ENCODE measurements at regions not wholly inside any gene's neighbourhood (a gene's known extent, or its start where the extent isn't known, plus 50 kb on each side); places are given as distances from the start of the nearest gene placed in this dataset.
A peak's percentile ranks its signal among the peaks of the same experiment; 100 is the strongest.

DNA sequence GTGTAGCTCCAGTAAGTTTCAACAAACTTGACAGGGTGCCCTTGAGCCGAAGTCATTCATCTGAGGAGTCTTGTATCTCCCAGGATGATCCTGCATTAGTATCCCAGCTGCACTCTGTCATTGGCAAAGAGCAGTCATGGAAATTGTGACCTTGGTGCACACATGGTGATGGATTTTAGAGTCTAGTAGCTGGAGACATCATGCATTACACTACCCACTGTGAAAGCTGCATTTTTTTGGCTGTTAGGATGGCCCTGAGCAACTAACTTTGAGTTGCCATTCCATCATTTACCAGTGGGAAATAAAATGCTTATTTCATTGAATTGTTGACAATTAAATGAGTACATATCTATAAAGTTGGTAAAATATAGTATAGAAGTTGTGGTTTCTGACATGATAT lies 552.6 kb upstream of the CBLB start:
- POLR2A ChIA-PET: no interaction called here
- Histone ChIP-seq H3K4me3 (ENCODE audit: low read depth, low read length) (no peak overlapping the region), H3K9me3 (ENCODE audit: control insufficient read depth, insufficient read depth, low read length) (no peaks in the 10 kb centered on the region), H3K27ac (ENCODE audit: low read depth, low read length) (no peak overlapping the region), H3K27me3 (ENCODE audit: control insufficient read depth, insufficient read depth, low read length) (no peaks in the 10 kb centered on the region)
- DNase-seq (ENCODE audit: low read depth, low spot score): no peak
- CTCF ChIA-PET: interaction anchor here (0.5 kb wide), 1 partner anchor 164 kb away, joined by 5 read pairs; no protein-coding TSS in a partner anchor
- TF ChIP-seq CTCF (IDR thresholded peaks at IDR 0.05; ENCODE audit: low read depth, low read length): no peak

- TF ChIP-seq CTCF (IDR thresholded peaks at IDR 0.05; ENCODE audit: low read depth, low read length): no peak
- POLR2A ChIA-PET: no interaction called here
- no peaks in the 10 kb centered on the region for H3K27me3 ChIP-seq (ENCODE audit: control insufficient read depth, insufficient read depth, low read length)
- H3K9me3 ChIP-seq (ENCODE audit: control insufficient read depth, insufficient read depth, low read length): no peaks in the 10 kb centered on the region; the same call in 1 of the 2 replicates
- no peak overlapping the region for H3K27ac ChIP-seq (ENCODE audit: low read depth, low read length)
- no peak overlapping the region for H3K4me3 ChIP-seq (ENCODE audit: low read depth, low read length)
- DNase-seq (ENCODE audit: low read depth, low spot score): no peak
- CTCF ChIA-PET: no interaction called here
Observed at GRCh38 chr3:106421909-106422308, 553.1 kb upstream of the CBLB start.

DNA sequence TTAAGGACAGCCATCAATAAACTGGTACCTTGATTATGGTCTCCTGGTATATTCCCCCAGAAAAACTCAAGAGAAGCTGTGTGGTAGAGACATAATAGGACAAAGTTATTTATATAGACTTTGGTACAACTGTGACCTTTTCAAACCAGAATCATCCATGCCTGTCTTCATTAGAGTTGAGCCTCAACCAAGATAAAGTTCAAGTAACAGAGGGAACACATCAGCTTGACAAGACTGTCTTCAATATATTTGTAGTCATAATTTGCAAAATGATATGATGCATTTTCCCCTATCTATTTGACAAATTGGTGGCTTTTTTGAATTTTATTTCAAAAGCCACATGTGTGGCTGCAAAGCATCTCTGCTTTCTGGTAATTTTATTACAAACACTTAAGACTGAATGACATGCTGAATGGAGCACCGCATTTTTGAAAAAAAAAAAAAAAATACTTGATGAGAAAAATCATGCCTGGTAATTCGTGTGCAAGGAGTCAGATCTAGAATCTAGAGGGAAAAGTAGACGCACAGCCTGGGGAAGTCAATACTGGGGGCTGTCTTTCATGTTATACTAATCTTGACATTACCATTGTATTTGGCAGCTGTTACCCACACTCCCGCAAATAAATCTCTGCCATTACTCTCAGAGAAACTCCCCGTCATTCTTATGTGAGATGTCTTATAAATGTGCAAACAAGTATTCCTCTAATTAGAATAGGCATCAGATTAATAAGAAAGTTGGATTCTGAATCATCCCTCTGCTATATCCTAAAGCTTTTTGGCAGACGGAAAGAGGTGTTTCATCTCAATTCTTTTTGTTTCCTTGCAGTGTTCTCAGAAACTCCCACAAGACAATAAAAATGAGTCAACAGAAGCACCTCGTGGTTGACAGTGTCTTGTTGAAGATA lies 554.8 kb upstream of the CBLB start:
- no peak for TF ChIP-seq CTCF (IDR thresholded peaks at IDR 0.05; ENCODE audit: low read depth, low read length)
- POLR2A ChIA-PET: no interaction called here
- CTCF ChIA-PET: no interaction called here
- Histone ChIP-seq H3K27me3 (ENCODE audit: control insufficient read depth, insufficient read depth, low read length) (no peaks in the 10 kb centered on the region), H3K9me3 (ENCODE audit: control insufficient read depth, insufficient read depth, low read length) (no peaks in the 10 kb centered on the region; the same call in 1 of the 2 replicates), H3K4me3 (ENCODE audit: low read depth, low read length) (no peak overlapping the region), H3K27ac (ENCODE audit: low read depth, low read length) (no peak overlapping the region)
- DNase-seq (ENCODE audit: low read depth, low spot score): no peak

DNA sequence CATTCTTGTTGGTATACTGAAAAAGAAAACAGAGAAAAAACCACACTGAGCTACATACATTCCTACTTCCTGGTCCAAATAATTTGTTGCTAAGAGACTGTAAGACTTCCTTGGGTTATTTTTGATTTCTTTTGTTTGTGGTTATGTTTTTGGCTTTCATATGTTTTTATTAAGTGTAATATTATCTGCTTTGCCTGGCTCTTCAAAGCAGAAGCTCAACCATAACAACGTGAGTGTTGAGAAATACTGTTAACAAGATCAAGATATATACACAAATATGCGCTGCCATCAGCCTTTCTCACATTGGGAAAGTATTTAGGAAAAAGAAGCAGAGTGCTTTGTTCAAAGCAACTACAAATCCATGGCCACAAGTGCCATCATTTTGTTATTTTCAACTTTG lies 556.2 kb upstream of the CBLB start:
- no peak for TF ChIP-seq CTCF (IDR thresholded peaks at IDR 0.05; ENCODE audit: low read depth, low read length)
- DNase-seq (ENCODE audit: low read depth, low spot score): peak; percentile 62
- Histone ChIP-seq H3K27ac (ENCODE audit: low read depth, low read length) (no peak overlapping the region), H3K27me3 (ENCODE audit: control insufficient read depth, insufficient read depth, low read length) (no peaks in the 10 kb centered on the region), H3K4me3 (ENCODE audit: low read depth, low read length) (no peak overlapping the region), H3K9me3 (ENCODE audit: control insufficient read depth, insufficient read depth, low read length) (no peaks in the 10 kb centered on the region; the same call in 1 of the 2 replicates)
- POLR2A ChIA-PET: no interaction called here
- CTCF ChIA-PET: no interaction called here

DNA sequence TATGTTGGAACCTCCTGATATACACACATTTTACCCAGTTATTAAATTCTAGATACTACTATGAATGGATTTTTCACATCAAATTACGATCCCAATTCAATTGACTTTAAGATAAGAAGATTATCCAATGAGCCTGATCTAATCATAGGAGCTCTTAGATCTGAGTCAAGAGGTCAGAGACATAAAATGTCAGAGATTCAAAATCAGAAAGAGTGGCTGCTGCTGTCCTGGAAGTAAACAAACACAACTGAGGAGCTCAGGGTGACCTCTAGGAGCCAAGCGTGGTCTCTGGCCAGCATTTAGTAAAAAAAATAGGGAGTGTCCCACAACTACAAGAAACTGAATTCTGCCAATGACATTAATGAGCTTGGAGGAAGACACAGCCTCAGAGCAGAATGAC lies 557.1 kb upstream of the CBLB start:
- TF ChIP-seq CTCF (IDR thresholded peaks at IDR 0.05; ENCODE audit: low read depth, low read length): no peak
- no peak overlapping the region for H3K4me3 ChIP-seq (ENCODE audit: low read depth, low read length)
- ChIA-PET CTCF (no interaction called here), POLR2A (no interaction called here)
- no peaks in the 10 kb centered on the region; the same call in 1 of the 2 replicates for H3K9me3 ChIP-seq (ENCODE audit: control insufficient read depth, insufficient read depth, low read length)
- H3K27me3 ChIP-seq (ENCODE audit: control insufficient read depth, insufficient read depth, low read length): no peaks in the 10 kb centered on the region
- no peak for DNase-seq (ENCODE audit: low read depth, low spot score)
- H3K27ac ChIP-seq (ENCODE audit: low read depth, low read length): no peak overlapping the region
